HG02840 (cell line): ENCODE measurements at regions not wholly inside any gene's neighbourhood (a gene's known extent, or its start where the extent isn't known, plus 50 kb on each side); places are given as distances from the start of the nearest gene placed in this dataset.
"Not testable (repeated sequence)": the region's sequence is repeated elsewhere in the genome, so short reads cannot be mapped to it uniquely, and the experiment has no call there.

Experiments used
- ATAC-seq: cut with Tn5 transposase; IDR thresholded peaks from one replicate; pipeline ENCODE4 v1.9.1; 2021; ENCODE audit warnings: mild to moderate bottlenecking, moderate library complexity, moderate number of reproducible peaks; ENCODE audit not compliant: unreplicated experiment, low FRiP score

DNA sequence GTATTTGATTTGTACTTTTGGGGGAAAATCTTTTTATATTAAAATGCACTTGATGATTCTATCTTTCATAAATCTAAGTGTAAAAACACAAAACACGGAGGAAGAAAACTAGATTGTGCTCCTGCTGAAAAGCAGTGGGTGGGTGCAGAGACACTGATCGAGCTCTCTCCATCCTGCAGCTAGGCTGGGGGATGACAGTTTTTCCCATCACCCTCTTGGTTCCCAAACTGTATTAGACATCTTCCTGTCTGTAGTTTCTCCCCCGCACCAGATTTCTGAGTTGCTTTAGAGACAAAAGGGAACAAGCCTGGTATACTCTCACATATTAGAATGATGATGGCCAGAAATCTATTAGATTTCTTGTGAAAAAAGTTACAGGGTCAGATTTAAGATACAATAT, 99.6 kb downstream of the FAM114A2 start:
- no peak for ATAC-seq

DNA sequence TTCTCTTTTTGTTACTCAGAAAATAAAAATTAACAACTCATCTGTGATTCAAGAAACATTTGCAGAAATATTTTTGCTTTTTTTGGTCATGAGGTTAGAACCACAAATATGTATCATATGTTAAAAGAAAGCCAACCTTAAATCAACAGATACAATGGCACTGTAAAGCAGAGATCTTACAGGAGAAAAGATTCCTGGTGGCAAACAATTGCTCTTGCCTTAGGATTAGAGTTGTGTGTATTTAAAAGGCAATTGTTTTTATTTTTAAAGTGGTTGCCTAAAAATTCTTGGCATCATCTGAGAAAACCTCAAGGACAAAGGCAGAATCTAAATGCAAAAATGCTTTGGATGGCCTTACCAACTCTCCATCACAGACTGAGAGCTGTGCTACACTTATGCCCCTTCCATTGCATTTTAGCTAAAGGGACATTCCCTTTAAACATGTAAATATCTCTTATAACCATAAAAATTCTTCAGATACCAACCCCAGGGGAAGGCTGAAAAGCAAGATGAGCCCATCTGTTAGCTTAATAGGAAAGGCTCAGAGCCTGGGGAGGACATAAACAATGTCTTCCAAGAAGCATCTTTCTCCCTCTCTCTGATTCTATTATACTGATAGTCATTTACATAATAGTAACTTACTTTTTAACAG, 100.4 kb downstream of the FAM114A2 start:
- no peak for ATAC-seq

DNA sequence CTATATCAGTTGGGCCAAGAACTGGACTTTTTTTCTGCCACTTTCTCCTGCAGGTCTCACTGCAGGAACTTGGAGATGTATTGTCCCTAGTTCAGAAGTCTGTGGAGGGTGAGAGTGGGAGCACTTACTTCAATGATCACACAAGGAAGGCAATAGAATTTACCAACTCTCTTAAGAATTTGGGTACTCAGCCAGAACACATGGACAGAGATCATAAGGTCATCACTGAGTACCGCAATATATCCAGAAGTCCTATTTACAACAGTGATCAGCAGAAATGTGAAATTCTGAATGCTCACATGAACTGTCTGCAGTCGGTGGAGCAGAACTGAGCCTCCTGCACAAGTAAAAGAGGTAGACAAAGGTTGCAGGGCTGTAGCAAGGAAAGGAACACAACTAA, 101.0 kb downstream of the FAM114A2 start:
- ATAC-seq = no peak

DNA sequence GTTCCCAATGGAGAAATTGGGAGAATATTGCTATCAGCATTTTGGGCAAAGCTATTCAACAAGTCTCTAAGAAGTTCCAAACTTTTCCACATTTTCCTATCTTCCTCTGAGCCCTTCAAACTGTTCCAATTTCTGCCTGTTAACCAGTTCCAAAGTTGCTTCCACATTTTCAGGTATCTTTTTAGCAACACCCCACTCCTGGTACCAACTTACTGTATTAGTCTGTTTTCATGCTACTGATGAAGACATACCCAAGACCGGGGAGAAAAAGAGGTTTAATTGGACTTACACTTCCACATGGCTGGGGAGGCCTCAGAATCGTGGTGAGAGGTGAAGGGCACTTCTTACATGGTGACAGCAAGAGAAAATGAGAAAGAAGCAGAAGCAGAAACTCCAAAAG, 103.6 kb downstream of the FAM114A2 start:
- not testable (repeated sequence) for ATAC-seq

DNA sequence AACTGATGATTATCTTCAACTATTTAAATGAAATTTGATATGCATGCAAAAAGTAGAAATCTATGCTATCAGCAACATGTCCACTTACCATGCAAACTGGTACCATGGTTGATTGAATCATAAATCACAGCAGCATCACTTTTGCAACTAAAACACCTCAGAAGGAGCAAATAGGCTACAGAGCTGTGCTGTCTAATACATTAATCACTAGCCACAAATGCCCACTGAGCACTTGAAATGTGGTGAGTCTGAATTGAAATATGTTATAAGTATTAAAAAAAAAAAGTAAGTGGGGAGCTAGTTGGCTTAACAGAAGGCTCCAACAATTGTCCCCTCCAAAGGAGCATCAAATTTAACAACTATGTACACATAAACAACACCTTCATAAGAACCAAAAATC, 112.5 kb downstream of the FAM114A2 start:
- ATAC-seq = no peak

DNA sequence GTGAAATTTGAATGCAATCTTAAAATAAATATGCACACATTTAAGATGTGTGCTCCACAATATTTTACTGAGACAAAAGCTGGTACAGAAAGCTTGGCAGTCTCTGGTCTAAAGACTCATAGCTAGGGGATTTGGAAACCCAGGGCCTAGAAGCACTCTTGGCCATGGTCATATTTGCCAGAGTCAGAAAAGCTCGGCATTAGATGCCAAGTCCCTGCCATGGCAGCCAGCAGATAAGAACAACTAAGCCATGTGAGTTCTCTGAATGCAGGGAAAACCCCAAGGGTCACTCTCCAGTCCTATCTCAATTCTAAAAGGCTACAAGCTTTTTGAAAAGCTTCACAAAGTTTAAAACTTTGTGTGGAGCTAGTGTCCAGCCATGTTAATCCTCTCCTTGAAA, 119.5 kb downstream of the FAM114A2 start:
- ATAC-seq = no peak

DNA sequence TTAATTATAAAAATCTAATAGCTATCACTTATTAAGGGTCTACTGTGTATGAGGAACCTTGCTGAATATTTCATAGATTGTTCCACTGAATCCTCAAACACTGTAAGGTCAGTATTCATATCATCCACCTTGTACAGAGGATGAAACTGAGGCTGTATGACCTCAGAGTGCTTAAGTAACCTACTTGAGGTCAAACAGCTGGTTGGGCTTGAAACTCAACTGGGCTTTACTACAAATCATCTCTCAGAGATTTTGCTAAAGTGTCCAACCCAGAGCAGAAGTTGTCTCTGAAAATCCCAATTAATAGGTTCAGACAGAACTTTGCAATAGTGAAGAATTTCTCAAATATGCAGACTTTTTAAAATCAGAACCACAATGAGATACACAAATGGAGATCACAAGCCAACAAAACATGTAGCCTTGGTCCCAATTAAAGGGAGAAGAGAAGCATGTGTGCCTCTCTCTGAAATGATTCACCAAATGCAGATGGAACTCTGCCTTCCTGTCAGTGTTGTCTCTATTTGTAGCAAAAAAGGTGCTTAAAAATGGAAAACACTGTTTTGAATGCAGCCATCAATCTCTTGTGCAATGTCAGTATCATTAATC, 131.4 kb downstream of the FAM114A2 start:
- ATAC-seq = no peak

DNA sequence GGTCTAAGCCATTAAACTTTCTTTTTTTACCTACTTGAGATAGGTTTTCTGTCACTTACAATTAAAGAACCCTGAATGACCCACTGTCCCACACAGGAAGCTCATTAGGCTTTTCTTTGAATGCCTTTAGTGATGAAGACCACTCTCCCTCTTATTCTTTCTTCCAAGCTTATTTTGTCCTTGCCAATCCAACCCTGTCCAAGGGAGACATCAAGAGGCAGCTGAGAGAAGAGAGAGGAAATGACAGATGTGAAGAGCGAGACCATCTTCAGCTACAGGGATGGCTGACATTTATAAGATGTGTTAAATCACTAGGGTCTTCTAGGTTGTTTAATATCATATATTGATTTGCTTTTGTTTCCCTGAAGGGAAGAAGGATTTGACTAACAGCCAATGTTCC, 133.5 kb downstream of the FAM114A2 start:
- ATAC-seq = no peak

DNA sequence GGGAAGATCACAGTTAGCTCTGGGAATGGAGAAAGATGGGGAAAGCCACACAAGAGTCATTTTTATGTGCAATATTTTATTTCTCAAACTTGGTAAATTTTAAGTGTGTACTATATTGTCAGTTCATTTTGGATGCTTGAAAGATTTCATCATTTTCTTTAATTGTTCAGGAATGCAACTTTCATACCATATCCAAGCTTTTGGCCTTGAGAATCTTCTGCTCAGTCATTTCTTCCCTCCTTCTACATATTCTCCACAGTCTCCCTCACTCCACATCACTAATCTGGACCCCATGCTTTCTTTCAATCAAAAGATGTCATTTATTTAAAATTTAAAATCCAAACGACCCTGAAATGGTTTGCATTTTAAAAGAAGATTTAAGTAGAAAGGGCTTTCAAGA, 135.4 kb downstream of the FAM114A2 start:
- no peak for ATAC-seq

DNA sequence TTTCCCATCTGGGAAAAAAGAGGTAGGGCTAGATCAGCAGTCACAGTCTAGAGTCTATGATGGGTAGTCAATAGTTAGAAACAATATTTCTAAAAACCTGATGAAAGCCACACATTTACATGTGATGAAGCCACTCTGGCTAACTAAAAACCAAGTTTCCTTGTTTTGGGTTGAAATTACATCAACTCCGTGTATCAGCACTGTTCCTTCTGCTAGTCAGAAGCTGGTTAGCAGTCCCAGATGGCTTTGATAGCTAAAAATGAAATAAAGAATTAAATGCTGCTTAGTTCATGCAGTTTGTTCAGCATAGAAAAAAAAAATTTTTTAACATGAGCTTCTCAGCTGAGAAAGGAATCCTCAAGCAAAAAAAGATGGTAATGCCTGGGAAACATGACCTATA, 136.7 kb downstream of the FAM114A2 start:
- ATAC-seq = no peak

DNA sequence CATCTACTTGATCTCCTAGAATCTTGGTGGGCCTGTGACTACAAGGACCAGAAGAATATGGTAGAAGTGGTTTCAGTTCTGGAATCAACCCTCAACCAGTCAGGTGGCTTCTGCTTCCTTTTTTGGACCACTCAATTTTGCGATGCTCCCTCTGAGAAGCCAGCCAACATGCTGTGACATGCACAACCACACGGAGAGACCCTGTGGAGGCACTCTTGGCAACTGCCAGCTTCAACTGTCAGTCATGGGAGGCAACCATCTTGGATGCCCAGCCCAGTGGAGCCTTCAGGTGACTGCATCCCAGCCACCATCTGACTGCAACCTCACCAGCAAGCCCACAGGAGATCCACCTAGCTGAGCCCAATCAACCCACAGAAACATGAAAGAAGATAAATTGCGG, 137.3 kb downstream of the FAM114A2 start:
- ATAC-seq = no peak

DNA sequence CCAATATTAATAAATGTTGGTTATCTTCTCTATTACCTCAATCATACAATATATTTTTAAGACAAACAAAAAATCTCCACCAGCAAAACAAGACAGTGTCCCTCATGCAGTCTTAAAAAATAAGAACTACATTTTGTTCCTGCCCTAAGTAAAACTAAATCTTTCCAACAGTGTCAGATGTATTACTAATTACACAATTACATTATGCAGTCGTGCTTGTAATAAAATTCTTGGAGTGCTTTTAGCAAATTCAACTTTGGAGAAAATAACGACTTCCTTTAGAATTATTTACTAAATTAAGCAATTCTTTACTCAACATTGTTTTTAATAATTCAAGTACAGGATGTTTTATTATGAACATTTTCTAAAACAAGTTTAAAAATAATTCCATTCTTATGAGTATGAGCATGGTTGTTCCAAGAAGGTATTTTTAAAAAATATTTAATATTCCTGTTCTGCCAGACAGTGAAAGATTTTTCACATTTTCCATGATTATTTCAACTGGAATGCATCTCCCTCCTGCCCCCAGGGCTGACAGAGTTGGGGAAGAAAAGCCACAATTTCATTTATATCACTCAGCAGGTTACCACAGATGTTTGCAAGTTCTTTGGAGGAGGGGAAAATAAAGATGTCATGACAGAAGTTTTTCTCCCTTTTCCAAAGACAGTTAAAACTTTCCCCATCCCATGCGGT, 137.9 kb downstream of the FAM114A2 start:
- no peak for ATAC-seq

DNA sequence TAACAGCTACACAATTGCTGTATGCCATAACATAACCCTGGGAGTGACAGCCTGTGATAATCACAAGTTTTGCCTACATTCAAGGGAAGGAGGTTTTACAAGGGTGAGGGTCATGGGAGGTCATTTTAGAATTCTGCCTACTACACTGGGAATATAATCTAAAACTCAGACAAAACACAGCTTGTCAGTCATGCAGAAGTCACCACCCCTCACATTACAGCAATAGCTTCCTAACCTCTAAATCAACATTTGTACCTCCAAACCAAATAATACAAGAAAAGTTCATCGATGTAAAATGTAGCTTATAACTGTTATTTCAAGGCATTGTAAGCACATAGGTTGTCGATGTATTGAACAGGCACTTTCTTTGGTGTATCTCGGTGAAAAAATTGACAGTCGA, 139.0 kb downstream of the FAM114A2 start:
- ATAC-seq = no peak

DNA sequence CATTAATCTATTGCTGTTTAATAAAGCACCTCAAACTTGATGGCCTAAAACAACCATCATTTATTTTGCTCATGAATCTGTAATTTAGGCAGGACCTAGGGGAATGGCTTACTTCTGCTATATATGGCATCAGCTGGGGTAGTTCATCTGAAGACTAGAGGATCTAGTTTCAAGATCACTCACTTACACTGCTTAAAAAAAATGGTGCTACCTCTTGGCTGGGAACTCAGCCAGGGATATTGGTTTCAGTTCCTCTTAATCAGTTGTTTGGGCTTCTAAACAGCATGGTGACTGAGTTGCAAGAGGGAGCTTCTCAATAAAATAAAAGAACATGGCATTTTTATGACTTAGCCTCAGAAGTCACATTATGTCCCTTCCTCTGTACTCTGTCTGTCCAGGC, 142.0 kb downstream of the FAM114A2 start:
- peak; percentile 93 for ATAC-seq

DNA sequence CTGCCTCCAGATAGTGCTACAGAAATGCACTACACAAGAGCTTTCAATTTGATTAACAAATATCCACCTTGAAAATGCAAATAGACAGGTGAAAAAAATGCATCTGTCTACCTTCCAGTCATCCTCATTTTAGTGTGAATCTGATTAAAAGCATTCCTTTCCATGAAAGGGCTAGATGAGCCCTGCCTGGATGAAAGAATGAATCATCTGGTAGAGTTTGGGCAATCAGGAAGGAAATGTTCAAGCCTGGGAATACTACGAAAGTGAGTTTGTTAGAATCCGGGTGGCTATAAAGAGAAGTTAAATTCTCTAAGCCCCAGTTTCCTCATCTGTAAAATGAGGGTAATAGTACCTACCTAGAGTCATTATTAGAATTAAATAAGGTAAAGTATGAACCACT, 142.6 kb downstream of the FAM114A2 start:
- no peak for ATAC-seq

DNA sequence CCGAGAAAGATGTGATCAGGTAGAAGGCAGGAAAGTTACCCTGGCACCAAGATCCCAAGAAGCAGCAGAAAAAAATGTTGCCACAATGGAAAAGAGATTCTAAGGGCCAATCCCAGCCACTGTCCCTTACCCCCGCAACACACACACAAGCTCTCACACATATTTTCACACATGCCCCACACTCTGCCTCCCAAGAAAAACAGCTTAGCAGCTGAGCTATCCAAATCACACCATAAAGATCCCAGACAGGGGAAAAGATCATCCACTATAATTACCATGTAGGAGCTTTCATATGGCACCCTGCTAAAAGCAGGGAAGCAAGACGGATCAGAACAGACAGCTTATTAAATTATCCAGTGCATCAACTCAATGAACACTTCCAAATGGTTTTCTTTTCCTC, 143.4 kb downstream of the FAM114A2 start:
- ATAC-seq = no peak

DNA sequence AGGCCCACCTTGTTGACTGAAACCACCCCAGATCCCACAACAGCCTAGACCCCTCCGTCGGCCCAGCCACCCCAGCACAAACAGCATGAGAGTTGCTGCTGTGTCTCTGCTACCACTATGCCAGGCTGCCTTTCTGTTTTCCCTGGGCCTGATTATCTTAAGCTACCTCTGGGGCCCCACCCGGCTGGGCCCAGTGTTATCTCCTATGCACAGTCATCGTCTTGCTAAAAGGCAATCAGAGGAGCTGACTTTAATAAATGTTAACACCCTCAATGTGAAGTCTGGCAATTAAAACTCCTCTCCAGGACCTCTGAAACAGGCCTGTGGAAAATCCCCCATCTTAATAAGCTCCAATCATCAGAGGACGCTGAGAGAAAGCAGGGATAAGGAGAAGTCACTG, 144.9 kb downstream of the FAM114A2 start:
- ATAC-seq = no peak

DNA sequence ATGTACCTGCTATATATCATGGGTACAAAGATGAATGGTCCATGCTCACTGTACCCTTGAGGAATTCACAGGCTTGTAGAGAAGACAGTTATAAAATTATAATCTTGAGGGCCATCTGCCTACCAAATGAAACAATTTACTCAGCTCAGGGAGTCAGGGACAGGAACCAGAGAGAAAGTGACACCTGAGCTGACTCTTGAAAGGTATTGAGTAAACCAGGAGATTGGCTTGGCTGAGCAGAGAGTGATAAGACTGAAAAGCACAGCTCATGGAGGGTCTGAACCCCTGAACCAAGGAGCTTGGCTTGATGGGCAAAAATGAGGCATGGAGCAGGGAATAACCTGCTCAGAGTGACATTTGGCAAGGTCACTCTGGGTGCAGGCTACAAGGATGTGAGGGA, 147.3 kb downstream of the FAM114A2 start:
- no peak for ATAC-seq

DNA sequence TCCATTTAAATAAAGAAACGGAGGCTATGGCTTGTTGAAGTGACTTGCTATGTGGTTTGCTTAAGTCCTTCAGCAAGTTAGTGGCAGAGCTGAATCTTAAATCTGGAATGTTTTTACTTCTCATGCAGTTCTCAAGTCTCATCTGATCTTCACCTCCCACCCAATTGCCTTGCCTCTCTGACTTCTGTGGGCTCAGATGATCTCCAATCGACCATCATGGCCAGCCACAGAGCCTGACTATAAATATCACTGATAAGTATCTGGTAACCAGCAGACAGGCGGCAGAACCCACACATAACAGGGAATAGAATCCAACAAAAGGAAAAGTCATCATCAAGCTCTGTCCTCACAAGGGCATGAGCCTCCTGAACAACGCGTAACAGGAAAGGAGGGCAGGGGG, 149.9 kb downstream of the FAM114A2 start:
- no peak for ATAC-seq

DNA sequence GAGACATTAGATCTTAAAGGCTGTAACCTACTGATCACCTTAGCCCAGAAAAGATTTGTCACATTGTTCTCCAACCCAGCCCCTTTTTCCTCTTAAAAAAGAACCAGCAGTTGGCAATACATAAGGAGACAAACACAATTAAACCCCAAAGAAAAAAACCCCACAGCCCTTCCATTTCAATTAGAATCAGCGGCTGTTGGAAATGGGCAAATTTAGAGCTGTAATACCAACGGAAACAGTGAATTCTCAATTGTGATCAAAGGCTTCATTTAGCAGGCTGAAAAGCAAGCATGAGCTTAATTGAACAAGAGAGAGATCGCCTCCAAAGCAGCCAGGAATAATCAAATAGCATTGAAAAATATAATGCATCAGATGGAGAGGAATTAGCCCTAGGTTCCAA, 153.6 kb downstream of the FAM114A2 start:
- ATAC-seq = no peak

DNA sequence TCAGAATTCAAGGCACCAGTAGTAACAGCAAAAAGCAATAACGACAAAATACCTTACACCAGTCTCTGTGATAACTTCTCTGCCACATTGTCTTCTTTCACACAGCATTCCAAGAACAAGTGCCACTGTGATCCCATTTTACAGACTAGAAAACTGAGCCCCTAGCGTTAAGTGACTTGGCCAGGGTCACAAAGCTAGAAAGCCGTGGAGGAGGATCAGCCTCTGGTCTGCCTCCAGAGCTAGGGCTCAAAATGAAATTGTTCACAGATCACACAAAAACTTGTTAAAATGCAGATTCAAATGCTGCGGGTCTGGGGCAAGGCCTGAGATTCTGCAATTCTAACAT, 154.1 kb downstream of the FAM114A2 start:
- ATAC-seq = no peak
